Midbrain (tissue), 1 donor: ENCODE measurements at regions not wholly inside any gene's neighbourhood (a gene's known extent, or its start where the extent isn't known, plus 50 kb on each side); places are given as distances from the start of the nearest gene placed in this dataset.
A peak's percentile ranks its signal among the peaks of the same experiment; 100 is the strongest.
"Not testable (repeated sequence)": the region's sequence is repeated elsewhere in the genome, so short reads cannot be mapped to it uniquely, and the experiment has no call there.

Source experiments
- DNase-seq: peaks from one replicate; lab custom pipeline; 2025; lab: John Stamatoyannopoulos, UW

- DNase-seq: no peak
Measured at GRCh38 chr1:67588178-67588855, 96.7 kb upstream of the GADD45A start.

GRCh38 chr1:67589519-67590233 is 95.3 kb upstream of the GADD45A start:
- DNase-seq: no peak

DNA sequence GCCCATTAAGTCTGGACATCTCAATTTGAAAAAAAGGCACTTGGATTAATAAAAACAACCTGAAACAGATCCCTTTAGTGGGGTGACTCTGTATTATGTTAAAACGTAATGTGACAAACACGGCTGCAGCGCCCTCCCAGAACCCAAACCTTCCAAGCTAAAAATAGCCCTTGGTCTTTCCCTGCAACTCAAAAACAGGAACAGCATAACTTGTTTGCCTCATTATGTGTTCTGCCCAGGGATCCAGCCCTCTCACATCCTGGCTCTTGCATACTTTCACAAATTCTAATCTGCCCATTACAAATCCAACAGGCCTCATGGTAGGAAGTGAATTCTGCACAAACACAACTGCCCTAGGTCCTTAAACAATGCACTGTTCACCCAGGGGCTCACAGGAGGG is 94.7 kb upstream of the GADD45A start:
- peak; percentile 13 for DNase-seq

DNA sequence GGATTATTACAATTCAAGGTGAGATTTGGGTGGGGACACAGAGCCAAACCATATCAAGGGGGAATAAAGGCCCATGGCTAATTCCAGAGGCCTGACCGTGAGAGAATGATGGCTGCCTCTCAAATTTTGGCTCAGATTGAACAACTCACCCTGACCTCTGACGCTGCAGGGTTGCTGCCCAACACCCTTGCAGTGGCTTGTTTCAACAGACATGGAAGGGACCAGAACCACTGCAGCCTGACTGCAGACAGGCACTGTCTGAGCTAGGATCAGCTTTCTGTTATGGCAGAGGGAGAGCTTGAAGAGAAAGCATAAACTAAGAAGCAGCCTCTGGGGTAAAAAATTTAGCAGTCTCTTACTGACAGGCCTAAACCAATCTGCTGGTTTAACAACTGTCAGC is 90.2 kb upstream of the GADD45A start:
- DNase-seq: no peak

DNA sequence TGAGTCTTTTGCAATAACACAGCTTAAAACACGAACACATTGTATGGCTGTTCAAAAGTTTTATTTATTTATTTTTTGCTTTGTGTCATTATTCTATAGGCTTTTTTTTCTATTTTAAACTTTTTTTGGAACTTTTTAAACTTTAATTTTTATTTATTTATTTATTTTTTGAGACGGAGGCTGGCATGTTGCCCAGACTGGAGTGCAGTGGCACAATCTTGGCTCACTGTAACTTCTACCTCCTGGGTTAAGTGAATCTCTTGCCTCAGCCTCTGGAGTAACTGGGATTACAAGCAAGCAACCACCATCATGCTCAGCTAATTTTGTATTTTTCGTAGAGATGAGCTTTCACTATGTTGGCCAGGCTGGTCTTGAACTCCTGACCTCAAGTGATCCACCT is 88.3 kb upstream of the GADD45A start:
- DNase-seq: no peak

DNA sequence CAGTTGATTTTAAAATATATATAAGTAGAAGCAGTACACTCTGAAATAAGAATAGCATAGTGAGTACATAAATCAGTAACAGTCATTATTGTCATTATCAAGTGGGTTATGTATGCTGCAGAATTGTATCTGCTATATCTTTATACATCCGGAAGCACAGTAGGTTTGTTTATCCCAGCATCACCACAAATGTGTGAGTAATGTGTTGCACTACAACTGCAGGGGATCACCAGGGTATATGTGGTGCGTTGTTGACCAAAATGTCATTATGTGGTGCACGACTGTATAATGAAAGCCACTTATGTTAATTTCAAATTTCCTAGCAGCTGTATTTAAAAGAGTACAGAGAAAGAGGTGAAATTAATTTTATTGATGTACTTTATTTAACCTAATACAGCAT is 87.7 kb upstream of the GADD45A start:
- no peak for DNase-seq

DNA sequence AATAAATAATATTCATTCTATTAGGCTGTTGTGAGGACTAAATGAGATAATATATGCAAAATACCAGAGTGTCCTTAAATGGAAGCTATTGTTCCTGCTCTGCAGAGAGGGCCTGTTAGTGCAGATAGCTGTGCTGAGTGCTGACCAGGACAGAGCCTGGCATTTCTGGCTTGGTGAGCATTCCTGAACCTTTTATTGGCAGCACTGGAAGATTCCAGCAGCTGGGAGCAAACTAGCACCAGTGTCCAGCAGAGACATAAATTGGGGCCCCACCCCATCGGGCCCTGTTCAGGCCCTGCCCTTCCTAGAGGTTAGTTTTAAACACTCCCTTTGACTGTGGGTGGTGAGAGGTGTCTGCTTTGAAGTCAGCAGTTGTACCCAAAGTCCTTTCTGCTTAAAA is 85.9 kb upstream of the GADD45A start:
- DNase-seq: no peak

GRCh38 chr1:67601539-67601938 is 83.5 kb upstream of the GADD45A start:
- DNase-seq: no peak

DNA sequence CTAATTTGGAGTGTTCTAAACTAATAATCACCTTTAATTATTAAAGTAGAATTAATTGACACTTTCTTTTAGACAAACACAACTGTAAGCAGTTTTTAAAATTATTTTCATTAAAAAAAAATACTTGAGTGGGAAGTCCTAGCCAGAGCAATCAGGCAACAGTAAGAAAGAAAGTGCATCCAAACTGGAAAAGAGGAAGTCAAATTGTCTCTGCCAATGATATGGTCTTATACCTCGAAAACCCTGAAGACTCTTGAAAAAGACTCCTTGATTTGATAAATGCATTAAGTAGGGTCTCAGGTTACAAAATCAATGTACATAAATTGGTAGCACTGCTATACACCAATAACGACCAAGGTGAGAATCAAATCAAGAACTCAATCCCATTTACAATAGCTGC is 83.0 kb upstream of the GADD45A start:
- no peak for DNase-seq

- no peak for DNase-seq
Measured at GRCh38 chr1:67604778-67605177, 80.2 kb upstream of the GADD45A start.

- no peak for DNase-seq
Measured at GRCh38 chr1:67605209-67605780, 79.7 kb upstream of the GADD45A start.

DNA sequence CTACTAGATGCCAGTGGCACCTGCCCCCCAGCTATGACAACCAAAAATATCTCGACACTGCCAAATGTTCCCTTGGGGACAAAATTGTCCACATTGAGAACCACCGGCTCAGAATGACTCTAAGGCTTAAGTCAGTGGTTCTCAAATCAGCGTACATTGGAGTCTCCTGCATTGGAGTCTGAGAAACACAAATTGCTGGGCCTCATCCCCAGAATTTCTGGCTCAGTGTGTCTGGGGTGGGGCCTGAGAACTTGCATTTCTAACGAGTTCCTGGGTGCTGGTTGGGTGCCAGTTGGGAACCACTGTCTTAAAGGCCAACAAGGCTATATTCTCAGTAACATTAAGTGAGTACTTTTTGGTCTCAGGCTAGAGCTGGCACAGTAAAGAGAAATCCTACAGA is 77.7 kb upstream of the GADD45A start:
- no peak for DNase-seq

DNA sequence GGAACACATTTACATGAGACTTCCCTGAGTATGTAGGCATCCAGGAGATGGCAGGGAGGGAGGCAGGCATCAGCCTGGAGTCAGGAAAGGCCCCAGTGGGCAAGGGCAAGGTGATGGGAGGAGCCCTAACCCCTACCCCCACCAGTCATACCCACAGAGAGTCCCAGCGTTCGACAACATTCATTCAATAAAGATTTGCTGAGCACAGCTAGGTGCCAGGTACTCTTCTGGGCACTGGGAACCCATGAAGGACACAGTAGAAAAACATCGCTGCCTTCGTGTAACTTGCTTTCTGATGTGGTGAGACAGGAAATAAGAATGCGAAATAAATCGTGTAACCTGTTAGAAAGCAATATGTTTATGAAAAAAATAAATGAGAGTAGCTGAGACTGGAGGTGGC is 77.3 kb upstream of the GADD45A start:
- DNase-seq: no peak

DNA sequence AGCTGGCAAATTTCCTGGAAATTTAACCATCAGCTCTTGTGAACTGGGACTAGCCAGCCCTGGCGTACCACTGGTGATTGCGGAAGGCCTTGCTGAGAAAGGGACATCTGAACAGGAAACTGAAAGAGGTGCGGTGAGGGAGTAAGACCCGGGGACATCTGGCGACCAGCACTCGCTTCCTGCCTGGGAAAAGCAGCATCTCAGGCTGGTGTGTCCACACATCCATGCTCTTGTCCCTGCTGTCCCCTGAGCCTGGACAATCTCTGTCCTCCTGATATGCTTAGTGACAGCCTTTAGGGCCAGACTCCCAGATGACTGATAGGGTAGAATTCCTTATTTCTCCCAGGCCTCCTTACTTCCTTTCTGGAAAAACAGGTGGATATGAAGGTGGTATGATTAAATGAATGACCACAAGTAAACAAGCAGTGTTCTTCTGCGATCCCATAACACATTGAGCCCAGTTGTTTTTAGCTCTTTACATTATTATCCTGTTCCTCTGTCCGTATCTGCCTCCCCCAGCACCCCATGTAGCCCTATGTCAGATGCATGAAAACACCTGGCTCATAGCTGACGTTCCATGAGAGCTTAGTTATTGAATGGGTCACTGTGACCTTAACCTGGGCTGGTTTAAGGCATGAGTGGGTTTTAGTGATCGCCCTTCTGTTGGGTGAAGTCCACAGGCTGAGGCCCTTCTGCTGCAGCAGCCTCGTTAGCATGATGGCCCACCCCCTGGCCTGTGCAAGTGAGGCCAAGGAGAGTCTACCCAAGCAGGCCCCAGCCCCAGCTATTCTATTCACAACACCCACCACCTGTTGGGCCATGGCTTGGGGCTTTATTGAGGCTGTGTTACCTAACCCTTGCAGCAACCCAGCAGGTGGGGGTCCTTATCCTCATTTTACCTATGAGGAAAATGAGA is 76.1 kb upstream of the GADD45A start:
- DNase-seq: no peak

DNA sequence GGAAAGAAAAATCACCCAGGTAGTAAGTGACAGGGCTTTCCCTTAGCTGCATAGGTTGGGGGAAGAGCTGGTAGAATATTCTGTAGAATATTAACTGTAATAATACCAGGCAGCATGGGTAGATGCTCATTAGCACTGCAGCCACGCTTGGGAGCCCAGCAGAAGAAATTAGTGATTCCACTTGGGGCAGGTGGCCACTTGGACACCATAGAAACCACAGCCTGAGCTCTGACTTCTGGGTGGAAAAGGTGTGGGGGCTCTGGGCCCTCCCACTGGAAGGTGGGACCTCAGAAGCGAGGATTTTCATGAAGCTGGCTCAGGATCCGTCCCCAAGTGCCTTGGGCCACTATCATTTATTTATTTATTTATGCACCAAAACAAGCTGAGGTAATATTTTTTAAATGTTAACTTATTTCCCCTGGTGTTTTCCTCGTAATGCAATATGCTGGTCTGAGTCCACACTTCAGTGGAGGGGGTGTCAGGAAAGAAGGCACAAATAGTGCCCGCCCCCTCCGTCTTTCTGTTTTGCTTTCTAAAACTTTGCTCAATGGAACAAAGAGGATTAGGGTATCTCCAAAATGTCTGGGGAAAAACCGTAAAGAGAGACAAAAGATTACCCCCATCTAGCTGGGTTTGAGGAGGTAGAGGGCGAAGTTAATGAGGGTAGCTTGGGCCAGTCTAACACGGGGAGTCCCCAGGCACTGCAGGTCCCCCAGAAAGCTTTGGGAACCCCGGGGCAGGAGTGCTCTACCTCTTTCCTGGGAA is 75.2 kb upstream of the GADD45A start:
- no peak for DNase-seq

DNA sequence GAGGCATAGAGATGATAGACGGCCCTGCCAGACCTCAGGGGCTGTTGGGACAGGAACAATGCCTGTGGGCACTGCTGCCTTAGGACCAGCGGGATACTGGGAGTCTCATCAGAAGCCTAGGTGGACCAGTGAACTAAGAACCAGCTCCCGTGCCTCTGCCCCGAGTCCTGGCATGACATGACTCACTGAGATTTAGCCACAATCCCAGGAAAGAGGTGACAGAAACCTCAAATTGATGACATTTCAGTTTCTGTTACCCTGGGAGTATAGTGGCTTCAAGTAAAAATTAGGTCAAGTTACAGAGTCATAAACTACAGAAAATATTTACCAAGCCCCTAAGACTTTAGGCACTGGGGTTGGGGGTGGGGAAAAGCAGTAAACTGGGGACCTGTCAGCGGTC is 74.6 kb upstream of the GADD45A start:
- DNase-seq: no peak

GRCh38 chr1:67611846-67612245 is 73.2 kb upstream of the GADD45A start:
- DNase-seq: no peak

DNA sequence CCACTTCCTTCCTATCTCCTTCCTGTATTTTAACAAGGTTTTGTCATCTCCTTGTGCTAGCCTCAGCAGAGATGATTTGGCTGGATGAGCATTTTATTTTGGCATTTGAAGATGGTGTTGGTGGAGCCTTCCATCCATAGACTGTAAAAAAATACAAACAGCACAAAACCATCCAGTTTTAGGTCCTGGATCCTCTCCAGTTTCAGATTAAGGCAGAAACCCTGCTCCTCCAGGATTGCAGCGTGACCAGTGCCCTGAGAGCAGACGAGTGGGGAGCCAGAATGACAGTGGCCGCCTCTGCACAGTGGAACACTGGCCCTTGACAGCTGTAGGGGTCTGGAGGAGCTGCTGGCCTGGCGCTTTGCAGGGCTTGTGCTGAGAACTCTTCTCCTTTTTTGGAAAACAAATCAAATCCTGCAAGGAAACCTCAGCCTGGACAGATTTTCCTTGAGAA is 72.2 kb upstream of the GADD45A start:
- DNase-seq: no peak

DNA sequence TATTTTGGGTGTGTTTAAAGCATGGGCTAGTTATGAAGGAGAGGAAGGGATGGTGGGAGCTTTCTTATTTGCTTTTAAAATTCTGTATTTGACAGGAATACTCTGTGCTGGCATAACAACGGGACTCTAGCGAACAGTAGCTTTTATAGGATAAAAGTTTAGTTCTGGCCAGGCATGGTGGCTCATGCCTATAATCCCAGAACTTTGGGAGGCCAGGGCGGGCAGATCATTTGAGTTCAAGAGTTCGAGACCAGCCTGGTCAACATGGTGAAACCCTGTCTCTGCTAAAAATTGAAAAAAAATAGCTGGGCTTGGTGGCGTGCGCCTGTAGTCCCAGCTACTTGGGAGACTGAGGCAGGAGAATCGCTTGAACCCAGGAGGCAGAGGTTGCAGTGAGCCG is 71.5 kb upstream of the GADD45A start:
- DNase-seq: not testable (repeated sequence)

DNA sequence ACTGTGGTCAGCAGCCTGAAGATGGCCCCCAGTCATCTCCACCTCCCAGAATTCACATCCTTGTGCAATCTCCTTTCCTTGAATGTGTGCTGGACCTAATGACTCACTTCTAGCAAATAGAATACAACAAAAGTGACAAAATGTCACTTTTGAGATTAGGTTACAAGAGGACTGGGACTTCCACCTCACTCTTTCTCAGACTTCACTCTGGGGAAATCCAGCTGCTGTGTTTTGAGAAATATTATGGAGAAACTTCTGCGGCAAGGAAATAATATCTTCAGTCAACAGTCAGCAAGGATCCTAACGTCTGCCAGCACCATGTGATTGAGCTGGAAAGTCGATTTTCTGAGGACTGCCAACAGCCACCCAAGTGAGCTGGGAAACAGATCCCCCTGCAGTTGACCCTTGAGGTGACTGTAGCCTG is 70.5 kb upstream of the GADD45A start:
- DNase-seq: no peak

DNA sequence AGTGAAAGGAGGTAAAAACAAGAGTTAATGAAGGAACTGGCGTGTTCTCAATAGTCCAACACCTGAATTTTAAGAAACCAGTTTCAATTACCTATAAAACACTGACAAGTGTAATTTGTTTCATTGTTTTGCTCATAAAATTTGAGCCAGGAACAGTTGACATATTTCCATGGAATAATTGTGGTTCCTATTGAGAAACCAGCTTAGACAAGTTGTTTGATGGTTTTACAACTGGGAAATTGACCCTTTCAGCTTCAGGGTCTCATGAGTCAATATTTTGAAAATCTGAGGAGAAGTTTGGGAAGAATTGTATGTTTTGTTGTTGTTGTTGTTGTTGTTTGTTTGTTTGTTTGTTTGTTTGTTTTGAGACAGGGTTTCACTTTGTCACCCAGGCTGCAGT is 69.1 kb upstream of the GADD45A start:
- no peak for DNase-seq
